Stomach (tissue), 8 donors: ENCODE measurements at regions not wholly inside any gene's neighbourhood (a gene's known extent, or its start where the extent isn't known, plus 50 kb on each side); places are given as distances from the start of the nearest gene placed in this dataset.

ENCODE experiments used
- DNase-seq, 2 donors: peaks; one replicate each; pipeline versions ENCODE4 v3.0.0 to v3.0.0-alpha.2; 2013 to 2019
- H3K27ac ChIP-seq, 5 donors: fragments of 200-600 bp in 4 of 5; sonication (generic) in 4 of 5; one replicate each; pipeline ENCODE4 v1.5.1; 2013 to 2019; ENCODE audit warnings: mild to moderate bottlenecking in 1 of 5, moderate library complexity in 1 of 5
- H3K27me3 ChIP-seq, 3 donors: fragments of 200-600 bp; sonication (generic); one replicate each; pipeline ENCODE4 v1.5.1; 2017 to 2019; ENCODE audit warnings: mixed run types in 1 of 3
- H3K36me3 ChIP-seq, 4 donors: fragments of 200-600 bp; sonication (generic); 1 replicate in 3 of 4; 2 replicates in 1 of 4; pipeline ENCODE4 v1.5.1; 2016 to 2019
- H3K4me1 ChIP-seq, 4 donors: fragments of 200-600 bp; sonication (generic); one replicate each; pipeline ENCODE4 v1.5.1; 2016 to 2019
- H3K4me3 ChIP-seq, 4 donors: fragments of 200-600 bp; sonication (generic) in 3 of 4; one replicate each; pipeline ENCODE4 v1.5.1; 2016 to 2019; ENCODE audit warnings: mild to moderate bottlenecking in 1 of 4
- H3K9me3 ChIP-seq, 4 donors: fragments of 200-600 bp; sonication (generic); one replicate each; pipeline ENCODE4 v1.5.1; 2016 to 2019
- CTCF ChIP-seq, 7 experiments: fragments of 450-650 bp in 4 of 7; fragments of 200-600 bp in 3 of 7; sonication (generic) in 3 of 7; IDR thresholded peaks; one replicate each; pipeline ENCODE4 v1.5.1; 2016 to 2019; ENCODE audit warnings: antibody characterized with exemption in 7 of 7, control low read depth in 2 of 7, mild to moderate bottlenecking in 1 of 7
- EP300 ChIP-seq: sonication (generic); formaldehyde crosslinking; IDR thresholded peaks from one replicate; pipeline ENCODE4 v1.6.1; 2017; ENCODE audit warnings: antibody characterized with exemption
- POLR2A ChIP-seq, 4 donors: fragments of 450-650 bp; IDR thresholded peaks; one replicate each; pipeline ENCODE4 v1.6.1; 2016; ENCODE audit warnings: antibody characterized with exemption in 4 of 4, control low read depth in 2 of 4, mild to moderate bottlenecking in 1 of 4, moderate library complexity in 1 of 4
- POLR2AphosphoS5 ChIP-seq, 3 donors: sonication (generic); formaldehyde crosslinking; IDR thresholded peaks; one replicate each; pipeline ENCODE4 v1.6.1; 2016; ENCODE audit warnings: antibody characterized with exemption in 3 of 3
- WGBS, 5 donors: extraction: QIAGEN DNeasy Blood & Tissue Kit in 3 of 5; methylation state at CpG; one replicate each; pipeline versions ENCODE4 v1.1.5 to v1.1.7; 2013 to 2018; 5-methylcytosine and 5-hydroxymethylcytosine counted together
- intact Hi-C: fragments of 100-400 bp; cut with DNase I; formaldehyde crosslinking; loops from one replicate; pipeline ENCODE4 v1.15.1; 2023; ENCODE audit warnings: low total_unique reads
- donor health status: healthy with polysubstance abuse.
- donor health status: Bipolar disorder and iron deficiency.
- donor health status: healthy.

- H3K36me3 ChIP-seq, result no peaks in the 10 kb centered on the region
- H3K9me3 ChIP-seq, result no peaks in the 10 kb centered on the region
- 56 to 93% (median 65%) methylated on average over 3 of the region's 3 CpGs for WGBS, 5 donors
- TF ChIP-seq POLR2A (IDR thresholded peaks at IDR 0.05) (no peak), POLR2AphosphoS5 (IDR thresholded peaks at IDR 0.05) (no peak), EP300 (no peak), CTCF (IDR thresholded peaks at IDR 0.05) (no peak)
- no peaks in the 10 kb centered on the region for H3K27me3 ChIP-seq
- H3K27ac ChIP-seq, result no peak overlapping the region
- intact Hi-C loops, result no loop called here
- no peak overlapping the region for H3K4me3 ChIP-seq
- no peak for DNase-seq
- H3K4me1 ChIP-seq, result no peaks in the 10 kb centered on the region
Observed at GRCh38 chr5:74083096-74083791, 457.2 kb downstream of the ARHGEF28 start.

- 78 to 94% (median 90%) methylated on average over 4 of the region's 4 CpGs for WGBS, 5 donors
- H3K4me1 ChIP-seq, result no peaks in the 10 kb centered on the region
- no peaks in the 10 kb centered on the region for H3K9me3 ChIP-seq
- DNase-seq, result no peak
- H3K27me3 ChIP-seq, result no peaks in the 10 kb centered on the region
- no peak overlapping the region for H3K4me3 ChIP-seq
- TF ChIP-seq POLR2AphosphoS5 (IDR thresholded peaks at IDR 0.05) (no peak), CTCF (IDR thresholded peaks at IDR 0.05) (no peak), EP300 (no peak), POLR2A (IDR thresholded peaks at IDR 0.05) (no peak)
- intact Hi-C loops, result no loop called here
- no peaks in the 10 kb centered on the region for H3K36me3 ChIP-seq
- no peak overlapping the region for H3K27ac ChIP-seq
Observed at GRCh38 chr5:74082512-74083055, 456.6 kb downstream of the ARHGEF28 start.

GRCh38 chr5:74081126-74081525, 455.1 kb downstream of the ARHGEF28 start:
- no peak for DNase-seq
- no peaks in the 10 kb centered on the region for H3K27me3 ChIP-seq
- no peak overlapping the region for H3K4me3 ChIP-seq
- TF ChIP-seq CTCF (IDR thresholded peaks at IDR 0.05) (no peak), POLR2A (IDR thresholded peaks at IDR 0.05) (no peak)
- no peaks in the 10 kb centered on the region for H3K4me1 ChIP-seq
- no peaks in the 10 kb centered on the region for H3K9me3 ChIP-seq
- intact Hi-C loops, result no loop called here
- 75 to 93% (median 86%) methylated on average over 5 of the region's 5 CpGs for WGBS, 5 donors
- no peaks in the 10 kb centered on the region for H3K36me3 ChIP-seq
- H3K27ac ChIP-seq, result no peak overlapping the region

- Histone ChIP-seq H3K4me3 (no peak overlapping the region), H3K27me3 (no peaks in the 10 kb centered on the region), H3K27ac (no peak overlapping the region), H3K9me3 (no peaks in the 10 kb centered on the region), H3K36me3 (no peaks in the 10 kb centered on the region), H3K4me1 (no peaks in the 10 kb centered on the region)
- intact Hi-C loops, result no loop called here
- DNase-seq, result no peak
- TF ChIP-seq POLR2AphosphoS5 (IDR thresholded peaks at IDR 0.05) (no peak), CTCF (IDR thresholded peaks at IDR 0.05) (no peak)
- WGBS, 5 donors, result 79 to 87% (median 84%) methylated on average over 6 of the region's 6 CpGs
Observed at GRCh38 chr5:74079971-74080556, 454.1 kb downstream of the ARHGEF28 start.
